ENCODE measurements at regions not wholly inside any gene's neighbourhood (a gene's known extent, or its start where the extent isn't known, plus 50 kb on each side); places are given as distances from the start of the nearest gene placed in this dataset.
"Not testable (repeated sequence)": the region's sequence is repeated elsewhere in the genome, so short reads cannot be mapped to it uniquely, and the experiment has no call there.

GRCh38 chr5:96171973-96172372, 210.3 kb upstream of the ELL2 start:
- DNase-seq (ENCODE audit: low read depth) = not testable (repeated sequence)

- DNase-seq (ENCODE audit: low read depth) = not testable (repeated sequence)
Observed at GRCh38 chr5:96170481-96171125, 209.0 kb upstream of the ELL2 start.

- not testable (repeated sequence) for DNase-seq (ENCODE audit: low read depth)
Observed at GRCh38 chr5:96168833-96169232, 207.2 kb upstream of the ELL2 start.

- no peak for DNase-seq (ENCODE audit: low read depth)
Observed at GRCh38 chr5:96159043-96159442, 197.4 kb upstream of the ELL2 start.

- no peak for DNase-seq (ENCODE audit: low read depth)
Observed at GRCh38 chr5:96157841-96158291, 196.2 kb upstream of the ELL2 start.

- no peak for DNase-seq (ENCODE audit: low read depth)
Observed at GRCh38 chr5:96157077-96157780, 195.6 kb upstream of the ELL2 start.

GRCh38 chr5:96155147-96155546, 193.5 kb upstream of the ELL2 start:
- DNase-seq (ENCODE audit: low read depth) = no peak

GRCh38 chr5:96151891-96152290, 190.2 kb upstream of the ELL2 start:
- DNase-seq (ENCODE audit: low read depth) = no peak

- DNase-seq (ENCODE audit: low read depth) = no peak
Observed at GRCh38 chr5:96150007-96150406, 188.4 kb upstream of the ELL2 start.

- DNase-seq (ENCODE audit: low read depth) = no peak
Observed at GRCh38 chr5:96149546-96149945, 187.9 kb upstream of the ELL2 start.

- no peak for DNase-seq (ENCODE audit: low read depth)
Observed at GRCh38 chr5:96149021-96149420, 187.4 kb upstream of the ELL2 start.

GRCh38 chr5:96148376-96148775, 186.7 kb upstream of the ELL2 start:
- no peak for DNase-seq (ENCODE audit: low read depth)

GRCh38 chr5:96147866-96148265, 186.2 kb upstream of the ELL2 start:
- no peak for DNase-seq (ENCODE audit: low read depth)

- DNase-seq (ENCODE audit: low read depth) = peak; percentile 58
Observed at GRCh38 chr5:96146675-96147074, 185.0 kb upstream of the ELL2 start.

- DNase-seq (ENCODE audit: low read depth) = no peak
Observed at GRCh38 chr5:96144289-96144688, 182.6 kb upstream of the ELL2 start.

- DNase-seq (ENCODE audit: low read depth) = no peak
Observed at GRCh38 chr5:96143450-96143849, 181.8 kb upstream of the ELL2 start.

GRCh38 chr5:96142786-96143434, 181.3 kb upstream of the ELL2 start:
- no peak for DNase-seq (ENCODE audit: low read depth)

GRCh38 chr5:96142184-96142781, 180.6 kb upstream of the ELL2 start:
- DNase-seq (ENCODE audit: low read depth) = no peak

- DNase-seq (ENCODE audit: low read depth) = peak; percentile 52
Observed at GRCh38 chr5:96141749-96142148, 180.1 kb upstream of the ELL2 start.

- DNase-seq (ENCODE audit: low read depth) = no peak
Observed at GRCh38 chr5:96140496-96140895, 178.8 kb upstream of the ELL2 start.

GRCh38 chr5:96140084-96140483, 178.4 kb upstream of the ELL2 start:
- DNase-seq (ENCODE audit: low read depth) = no peak

- DNase-seq (ENCODE audit: low read depth) = no peak
Observed at GRCh38 chr5:96134886-96135285, 173.2 kb upstream of the ELL2 start.
